ENCODE measurements at regions not wholly inside any gene's neighbourhood (a gene's known extent, or its start where the extent isn't known, plus 50 kb on each side); places are given as distances from the start of the nearest gene placed in this dataset.
"Not testable (repeated sequence)": the region's sequence is repeated elsewhere in the genome, so short reads cannot be mapped to it uniquely, and the experiment has no call there.

DNA sequence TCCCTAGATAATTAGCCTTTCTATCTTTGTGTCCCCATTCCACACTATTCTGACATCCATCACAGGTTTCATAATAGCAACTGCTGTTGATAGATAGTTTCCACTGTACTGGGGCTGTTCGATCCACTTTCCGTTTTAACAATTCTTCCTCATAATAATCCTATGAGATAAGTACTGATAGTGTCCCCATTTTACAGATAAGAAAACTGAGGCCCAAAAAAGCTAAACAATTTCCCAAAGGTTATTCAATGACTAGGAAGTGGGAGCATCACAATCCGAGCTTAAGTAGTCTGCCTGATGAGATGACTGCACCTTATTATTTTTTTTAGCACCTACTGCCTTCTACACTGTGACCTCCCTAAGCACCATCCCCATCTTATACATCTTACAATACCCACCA lies 569.2 kb downstream of the STK39 start:
- DNase-seq (ENCODE audit: low spot score): no peak

DNA sequence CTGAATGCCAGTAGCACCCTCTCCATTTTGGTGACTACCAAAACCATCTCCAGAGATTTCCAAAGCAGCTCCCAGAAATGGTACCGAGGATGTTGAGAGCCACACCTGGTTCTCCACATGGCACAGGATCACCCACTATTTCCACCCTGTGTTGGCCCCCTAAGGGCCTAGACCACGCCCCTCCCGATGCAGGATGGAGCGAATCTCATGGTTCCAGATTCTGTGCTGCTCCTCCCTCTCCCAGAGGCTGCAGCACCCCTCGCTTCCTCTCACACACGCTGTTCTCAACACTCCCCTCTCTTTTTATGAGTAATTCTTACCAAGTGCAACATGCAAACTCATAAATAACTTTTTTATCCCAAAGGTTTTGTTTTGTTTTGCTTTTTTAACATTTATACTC lies 571.5 kb downstream of the STK39 start:
- no peak for DNase-seq (ENCODE audit: low spot score)

DNA sequence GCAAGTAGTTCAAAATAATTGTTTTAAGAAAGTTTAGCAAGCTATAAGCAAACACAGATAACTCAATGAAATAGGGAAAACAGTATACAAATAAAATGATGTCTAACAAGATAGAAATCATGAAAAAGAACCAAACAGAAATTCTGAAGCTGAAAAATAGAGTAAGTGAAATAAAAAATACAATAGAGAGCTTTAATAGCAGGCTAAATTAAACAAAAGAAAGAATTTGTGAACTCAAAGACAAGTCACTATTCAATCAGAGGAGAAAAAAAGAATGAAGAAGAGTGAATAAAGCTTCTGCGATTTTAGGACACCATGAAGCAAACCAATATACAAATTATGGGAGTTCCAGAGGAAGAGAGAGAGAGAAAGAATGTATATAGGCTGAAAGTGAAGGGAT lies 576.8 kb downstream of the STK39 start:
- no peak for DNase-seq (ENCODE audit: low spot score)

DNA sequence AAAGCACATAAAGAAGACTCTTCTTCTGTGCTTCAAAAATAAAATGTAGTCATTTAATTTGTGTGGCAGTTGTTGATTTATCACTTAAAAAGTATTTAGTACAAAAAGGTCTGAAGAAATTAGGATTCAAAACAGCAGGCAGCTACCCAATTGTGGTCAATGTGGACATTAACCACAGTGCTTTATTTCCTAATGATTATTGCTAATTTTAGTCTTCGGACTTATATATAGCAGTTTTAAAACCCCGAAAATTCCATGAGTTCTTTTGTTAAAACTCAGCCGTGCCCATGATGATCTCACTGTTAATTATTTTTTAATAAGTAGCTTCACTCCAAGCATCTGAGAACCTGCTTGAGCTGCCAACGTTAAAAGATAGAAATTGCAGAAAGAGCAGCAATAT lies 594.3 kb downstream of the STK39 start:
- no peak for DNase-seq (ENCODE audit: low spot score)

DNA sequence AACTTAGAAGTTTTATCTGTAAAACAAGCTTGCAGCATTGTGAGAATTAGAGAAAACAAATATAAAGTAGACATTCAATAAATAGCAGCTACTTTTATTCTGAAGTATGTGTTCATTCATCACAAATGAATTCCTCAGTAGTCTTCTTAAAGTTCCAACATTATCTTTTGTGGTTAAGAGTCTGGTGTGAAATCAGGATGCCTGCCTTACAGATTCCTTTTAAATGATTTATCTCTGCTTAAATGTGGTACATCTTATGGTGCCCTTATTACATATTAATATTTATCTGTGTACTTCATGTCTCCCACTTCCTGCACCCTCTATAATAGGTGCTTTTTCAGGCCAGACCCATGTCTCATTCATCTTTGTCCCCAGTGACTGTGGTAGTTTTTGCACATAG lies 595.0 kb downstream of the STK39 start:
- no peak for DNase-seq (ENCODE audit: low spot score)

DNA sequence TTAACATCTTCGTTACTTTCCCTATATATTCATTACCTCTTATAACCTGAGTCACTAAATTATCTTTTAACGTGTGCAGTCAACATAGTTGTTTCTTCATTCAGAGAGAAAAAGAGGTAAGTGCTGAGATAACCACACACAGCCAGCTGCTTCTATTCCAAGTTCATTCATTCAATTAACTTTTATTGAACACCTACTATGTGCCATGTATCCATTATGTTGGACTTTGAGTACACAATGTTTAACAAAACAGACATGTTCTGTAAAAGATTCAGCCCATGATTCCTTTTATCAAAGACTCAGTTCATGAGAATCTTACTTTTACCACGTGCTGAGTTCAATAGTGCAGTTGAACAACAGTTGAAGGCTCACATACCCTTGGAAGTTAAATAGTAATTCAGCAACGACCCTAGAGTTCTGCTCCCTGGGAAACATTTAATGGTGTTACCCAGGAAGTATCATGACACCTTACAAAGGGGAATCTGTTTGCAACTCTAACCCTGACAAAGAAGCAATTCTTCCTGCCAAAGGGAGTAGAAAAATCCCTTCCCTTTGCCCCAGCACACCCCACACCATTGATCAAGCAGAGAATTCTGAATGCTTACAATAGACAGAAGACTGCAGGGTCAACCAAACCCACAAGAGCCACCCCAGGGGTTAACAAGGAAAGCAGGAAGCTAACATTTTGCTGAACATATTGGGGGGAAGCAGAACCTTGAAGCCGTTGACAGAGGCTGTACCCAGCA lies 595.8 kb downstream of the STK39 start:
- DNase-seq (ENCODE audit: low spot score): no peak

DNA sequence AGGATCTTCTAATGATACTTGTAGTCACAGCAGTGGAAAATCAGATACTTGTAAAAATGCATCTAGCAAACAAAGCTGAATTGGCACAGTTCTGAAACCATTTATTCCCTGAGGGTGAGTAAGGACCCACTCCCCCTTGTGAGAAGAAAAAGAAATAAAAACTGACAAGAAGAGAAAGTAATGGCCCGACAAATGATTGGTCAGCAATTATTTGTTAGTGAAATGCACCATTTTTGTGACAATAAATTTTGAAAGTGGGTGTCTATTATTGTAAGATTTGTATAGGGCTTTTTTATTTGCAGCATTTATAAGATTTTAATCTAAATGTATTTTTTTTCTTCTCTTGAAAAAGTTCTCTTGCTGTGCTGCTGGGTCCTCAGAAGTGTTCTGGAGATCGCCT lies 600.8 kb downstream of the STK39 start:
- no peak for DNase-seq (ENCODE audit: low spot score)

DNA sequence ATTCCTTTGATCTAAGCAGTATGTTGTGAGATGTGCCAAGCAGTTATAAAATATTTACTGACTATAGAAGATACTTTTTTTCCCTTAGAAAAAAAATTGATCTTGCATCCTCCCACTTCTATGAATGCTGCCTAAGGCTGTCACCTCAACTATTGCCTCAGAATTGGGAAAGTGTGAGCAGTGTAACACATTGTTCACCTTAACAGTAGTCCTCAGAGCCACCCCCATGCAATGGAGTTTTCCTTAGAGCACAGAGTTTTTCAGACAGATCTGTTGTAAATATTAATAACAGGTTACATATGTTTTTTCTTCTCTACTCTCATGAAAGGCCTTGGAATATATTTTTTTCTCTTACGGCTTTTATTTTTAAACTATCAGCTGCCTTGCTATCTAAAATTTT lies 607.3 kb downstream of the STK39 start:
- DNase-seq (ENCODE audit: low spot score): no peak

DNA sequence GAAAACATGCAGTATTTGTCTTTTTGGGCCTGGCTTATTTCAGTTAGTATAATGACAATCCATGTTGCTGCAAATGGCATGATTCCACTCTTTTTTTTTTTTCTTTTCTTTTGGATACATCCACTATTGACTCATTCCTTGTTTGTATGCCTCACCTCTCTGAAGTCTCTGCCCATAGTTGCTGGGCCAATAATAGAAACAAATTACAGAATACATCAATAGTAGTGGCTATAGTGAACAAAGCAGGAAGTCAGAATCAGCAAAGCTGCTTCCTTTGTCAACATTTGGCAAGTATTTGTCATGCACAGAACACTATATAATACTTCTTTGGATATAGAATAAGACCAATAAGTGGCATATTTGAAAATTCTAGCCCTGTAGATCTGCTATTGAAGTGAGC lies 609.7 kb downstream of the STK39 start:
- no peak for DNase-seq (ENCODE audit: low spot score)

DNA sequence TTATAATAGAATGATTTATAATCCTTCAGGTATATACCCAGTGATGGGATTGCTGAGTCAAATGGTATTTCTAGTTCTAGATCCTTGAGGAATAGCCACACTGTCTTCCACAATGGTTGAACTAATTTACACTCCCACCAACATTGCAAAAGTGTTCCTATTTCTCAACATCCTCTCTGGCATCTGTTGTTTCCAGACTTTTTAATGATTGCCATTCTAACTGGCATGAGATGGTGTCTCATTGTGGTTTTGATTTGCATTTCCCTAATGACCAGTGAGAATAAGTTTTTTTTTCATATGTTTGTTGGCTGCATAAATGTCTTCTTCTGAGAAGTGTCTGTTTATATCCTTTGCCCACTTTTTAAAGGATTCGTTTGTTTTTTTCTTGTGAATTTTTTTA lies 615.1 kb downstream of the STK39 start:
- DNase-seq (ENCODE audit: low spot score): not testable (repeated sequence)

DNA sequence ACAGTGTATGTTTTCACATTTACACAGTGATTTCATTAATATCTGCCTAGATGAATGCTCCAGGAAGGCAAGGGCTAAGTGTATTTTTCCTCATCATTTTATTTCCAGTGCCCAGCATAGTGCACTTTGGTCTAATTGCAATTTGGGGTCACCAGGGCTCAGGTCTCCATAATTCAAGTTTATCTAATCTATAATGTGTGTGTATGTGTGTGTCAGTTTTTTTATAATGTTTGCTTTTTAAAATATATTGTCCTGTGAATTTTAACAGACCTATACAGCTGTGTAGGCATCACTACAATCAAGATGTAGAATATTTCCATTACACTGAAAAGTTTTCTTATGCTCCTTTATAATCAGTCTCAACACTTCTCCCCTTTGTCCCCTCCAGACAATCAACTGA lies 620.4 kb downstream of the STK39 start:
- DNase-seq (ENCODE audit: low spot score): no peak

DNA sequence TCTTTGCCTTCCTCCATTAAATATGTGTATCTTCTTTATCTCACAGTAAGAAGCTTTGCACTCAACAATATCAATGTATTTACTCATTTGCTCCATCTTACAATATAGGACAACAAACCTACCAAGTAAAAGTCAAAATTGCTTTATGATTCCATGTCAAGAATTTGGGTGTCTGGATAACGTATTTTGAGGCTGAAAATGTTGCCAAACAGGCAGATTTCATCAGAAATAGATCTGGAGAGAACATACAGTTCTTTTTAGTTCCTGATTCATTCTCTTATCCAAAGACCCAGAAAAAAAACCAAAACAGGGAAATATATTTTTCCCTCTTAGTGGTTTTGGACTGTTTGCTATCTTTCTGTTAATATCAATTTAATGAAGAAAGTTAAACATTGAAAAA lies 621.1 kb downstream of the STK39 start:
- no peak for DNase-seq (ENCODE audit: low spot score)

DNA sequence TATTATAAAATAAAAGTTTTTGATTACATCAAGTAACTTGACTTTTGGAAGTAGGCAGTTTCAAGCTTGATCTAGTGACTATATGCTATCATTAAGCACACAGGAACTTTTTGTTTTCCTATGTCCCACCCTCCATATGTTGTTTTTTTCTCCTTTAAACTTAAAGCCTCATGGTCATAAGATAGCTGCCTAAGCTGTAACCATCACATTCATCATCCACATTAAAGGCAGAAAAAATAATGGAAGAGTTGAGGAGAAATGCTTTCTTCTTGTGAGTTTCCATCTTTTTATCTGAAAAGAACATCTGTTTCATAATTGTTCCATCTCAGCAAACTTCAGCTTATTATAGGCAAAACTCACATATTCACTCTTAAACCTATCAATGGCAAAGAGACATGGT lies 630.4 kb downstream of the STK39 start:
- no peak for DNase-seq (ENCODE audit: low spot score)

DNA sequence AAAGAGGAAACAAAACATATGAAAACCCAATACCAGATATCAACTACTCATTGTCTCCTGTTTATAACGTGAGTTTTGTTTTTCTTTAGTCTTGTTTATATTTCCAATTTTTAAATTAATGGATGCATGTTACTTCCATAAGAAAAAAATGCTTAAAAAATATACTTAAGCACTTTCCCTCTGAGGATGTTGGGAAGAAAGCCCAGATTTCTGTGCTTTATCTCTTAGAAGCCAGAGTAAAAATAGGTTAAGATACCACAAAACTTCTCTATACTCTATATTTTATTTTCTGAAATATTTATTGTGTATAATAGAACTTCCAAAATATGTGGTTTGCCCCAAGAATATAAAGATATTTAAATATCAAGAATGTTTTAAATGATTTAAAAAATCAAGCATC lies 633.9 kb downstream of the STK39 start:
- DNase-seq (ENCODE audit: low spot score): no peak

DNA sequence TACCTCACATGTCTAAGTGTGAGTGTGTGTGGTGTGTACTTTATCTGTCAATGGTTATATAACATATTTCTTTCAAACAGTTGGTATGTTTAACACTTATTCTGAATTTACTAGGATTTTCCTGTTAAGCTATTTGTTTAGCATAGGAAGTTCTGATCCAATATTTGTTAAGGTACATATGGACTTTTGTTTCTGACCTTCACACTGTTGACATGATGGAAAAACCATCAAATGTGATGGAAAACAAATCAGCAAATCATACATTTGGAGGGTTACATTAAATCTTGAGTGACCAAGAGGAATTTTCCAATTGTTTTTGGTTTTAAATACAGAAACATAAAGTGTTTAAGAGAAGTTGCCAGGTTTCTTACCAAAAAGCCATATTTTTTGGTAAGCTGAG lies 638.9 kb downstream of the STK39 start:
- DNase-seq (ENCODE audit: low spot score): no peak

DNA sequence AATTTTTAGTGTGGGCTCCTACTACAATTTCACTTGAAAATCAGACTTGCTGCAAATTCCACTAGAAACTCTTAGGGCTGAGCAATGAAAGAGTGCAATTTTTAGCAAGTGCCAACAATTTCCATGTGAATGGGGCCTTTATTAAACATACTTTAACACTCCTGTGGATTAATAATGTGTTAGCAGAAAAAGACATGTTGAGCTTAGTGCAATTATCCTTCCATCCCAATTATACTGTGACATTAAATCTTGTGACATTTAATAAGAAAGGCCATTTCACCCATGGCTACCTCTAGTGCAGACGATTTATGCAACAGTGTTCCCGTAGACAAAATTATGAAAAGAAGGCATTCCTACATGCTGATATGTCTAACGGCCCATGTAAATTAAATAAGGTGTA lies 639.7 kb downstream of the STK39 start:
- DNase-seq (ENCODE audit: low spot score): no peak

DNA sequence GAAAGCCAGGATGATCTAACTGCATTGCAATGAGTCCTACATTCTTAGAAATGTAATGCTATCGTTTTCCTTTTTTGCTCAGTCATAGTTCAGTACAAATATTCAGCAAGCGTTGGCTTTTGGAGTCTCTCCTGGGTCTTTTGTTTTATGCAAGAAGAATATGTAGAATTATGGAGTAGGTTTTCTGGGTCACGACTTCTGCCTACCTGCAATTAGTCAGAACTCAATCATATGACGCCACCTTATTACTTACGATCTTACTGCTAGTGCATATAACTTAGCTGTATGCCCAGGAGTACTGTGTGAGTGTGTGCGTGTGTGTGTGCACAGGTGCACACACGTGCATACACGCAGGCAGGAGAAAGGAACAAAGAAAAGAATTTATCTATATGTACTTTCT lies 640.2 kb downstream of the STK39 start:
- no peak for DNase-seq (ENCODE audit: low spot score)

DNA sequence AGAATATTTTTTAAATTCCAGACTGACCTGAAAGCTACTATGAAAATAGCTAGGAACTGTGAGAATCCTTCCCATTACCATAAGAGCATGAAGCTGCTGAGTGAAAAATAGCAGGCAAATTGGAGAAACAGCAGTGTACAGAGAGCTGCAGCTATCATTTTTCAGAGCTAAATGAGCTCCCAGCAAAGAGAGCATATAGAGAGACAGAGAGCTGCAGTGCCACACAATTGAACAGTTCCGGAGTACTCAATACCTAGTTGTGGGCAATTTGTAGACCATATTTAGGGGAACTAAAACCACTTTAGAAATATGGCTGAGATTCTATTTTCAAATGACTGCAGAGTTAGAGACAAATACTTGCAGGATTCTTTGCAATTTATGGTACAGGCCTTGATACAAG lies 645.3 kb downstream of the STK39 start:
- no peak for DNase-seq (ENCODE audit: low spot score)

DNA sequence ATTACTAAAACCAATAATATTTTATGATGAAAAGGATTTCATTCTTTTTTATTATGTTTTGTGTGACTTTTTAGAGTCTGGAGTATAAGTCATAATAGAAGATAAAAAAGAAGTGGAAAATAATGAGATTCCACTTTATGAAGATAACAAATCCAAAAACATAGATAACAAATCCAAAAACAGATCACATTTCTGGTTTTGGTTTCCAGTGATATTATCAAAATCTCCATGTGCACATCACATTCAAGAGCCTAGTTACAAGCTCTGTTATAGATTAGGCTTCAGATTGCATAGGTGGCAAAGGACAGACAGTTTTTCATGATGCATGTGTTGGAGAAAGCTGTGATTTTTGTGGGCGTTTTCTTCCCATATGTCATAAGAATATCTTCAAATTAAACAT lies 648.2 kb downstream of the STK39 start:
- no peak for DNase-seq (ENCODE audit: low spot score)

DNA sequence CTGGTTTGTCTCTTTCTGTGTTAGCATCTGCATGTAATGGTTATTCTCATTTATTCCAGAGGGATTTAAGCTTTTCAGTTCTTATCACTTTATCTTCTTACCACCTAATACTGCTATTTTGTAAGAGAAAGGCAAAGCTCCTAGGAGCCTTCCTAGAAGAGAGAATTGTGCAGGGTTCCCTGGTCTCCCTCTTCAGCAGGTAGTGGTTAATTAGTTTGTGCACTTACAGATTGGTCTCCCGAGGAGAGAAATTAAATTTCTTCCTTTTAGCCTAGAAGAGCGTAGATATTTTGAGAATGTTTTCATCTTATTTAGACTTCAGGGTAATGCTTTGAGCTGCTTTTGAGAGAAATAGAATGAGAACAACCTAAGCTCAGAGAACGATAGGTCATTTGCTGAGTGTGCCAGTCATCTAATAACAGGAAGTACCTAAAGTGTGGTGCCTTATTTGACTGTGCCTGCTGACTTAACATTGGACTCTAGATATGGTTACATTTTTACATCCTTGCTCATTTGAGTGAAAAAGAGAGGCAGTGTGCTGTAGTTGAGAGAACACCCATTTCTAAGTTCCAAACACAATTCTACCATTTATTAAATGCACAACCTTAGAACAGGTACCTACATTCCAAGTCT lies 651.4 kb downstream of the STK39 start:
- DNase-seq (ENCODE audit: low spot score): no peak

DNA sequence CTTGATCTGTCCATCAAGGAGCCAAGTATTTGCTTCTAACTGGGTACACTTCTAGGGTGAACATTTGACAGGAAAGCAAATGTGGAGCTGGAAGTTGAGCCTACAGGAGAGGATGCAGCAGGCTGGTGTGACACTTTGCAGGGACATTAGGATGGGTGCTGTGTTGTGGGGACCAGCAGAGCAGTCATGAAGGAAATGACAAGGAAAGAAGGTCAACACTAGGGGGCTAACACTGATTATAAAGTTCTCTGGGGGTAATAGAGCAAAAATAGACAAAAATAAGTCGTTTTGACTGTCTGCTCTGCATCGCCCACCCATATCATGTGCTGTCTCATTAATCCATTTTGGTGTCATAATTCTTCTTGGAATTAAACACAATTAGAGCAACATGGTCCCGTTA lies 652.4 kb downstream of the STK39 start:
- DNase-seq (ENCODE audit: low spot score): no peak

DNA sequence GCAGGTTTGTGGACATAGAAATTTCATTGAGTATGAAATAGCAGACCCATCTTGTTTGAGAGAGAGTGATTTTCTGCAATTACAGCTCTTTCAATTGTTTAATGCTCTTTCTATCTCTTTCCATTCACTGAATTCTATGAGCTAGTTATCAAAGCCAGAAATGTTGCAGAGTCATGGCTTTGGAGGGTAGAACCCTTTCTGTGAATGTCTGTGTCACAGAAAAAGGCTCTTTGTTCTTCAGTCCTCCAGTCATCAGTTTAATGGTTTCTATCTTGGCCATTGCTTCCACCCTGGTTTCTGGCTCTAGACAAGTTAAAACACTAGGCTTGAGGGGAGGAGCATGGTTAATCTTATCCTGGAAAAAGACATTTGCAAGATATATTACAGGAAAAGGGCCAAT lies 655.0 kb downstream of the STK39 start:
- DNase-seq (ENCODE audit: low spot score): no peak

DNA sequence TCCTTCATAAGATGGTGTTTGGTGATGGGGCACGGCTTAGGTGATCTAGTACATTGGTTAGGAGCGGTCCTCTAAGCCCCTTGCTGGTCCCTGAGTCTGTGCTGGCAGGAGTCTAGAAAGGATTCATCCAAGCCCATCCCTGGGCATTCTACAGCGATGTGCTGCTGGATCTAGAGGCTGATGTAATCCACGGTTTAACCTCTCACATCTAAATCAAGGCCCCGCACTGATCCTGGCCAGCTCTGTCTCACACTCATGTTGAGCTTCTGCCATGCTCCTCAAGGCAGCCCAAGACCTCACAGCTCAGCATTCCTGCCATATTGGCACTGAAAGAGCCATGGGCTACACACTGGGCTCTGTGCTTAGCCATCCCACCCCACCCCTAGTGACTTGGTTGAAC lies 664.8 kb downstream of the STK39 start:
- no peak for DNase-seq (ENCODE audit: low spot score)

DNA sequence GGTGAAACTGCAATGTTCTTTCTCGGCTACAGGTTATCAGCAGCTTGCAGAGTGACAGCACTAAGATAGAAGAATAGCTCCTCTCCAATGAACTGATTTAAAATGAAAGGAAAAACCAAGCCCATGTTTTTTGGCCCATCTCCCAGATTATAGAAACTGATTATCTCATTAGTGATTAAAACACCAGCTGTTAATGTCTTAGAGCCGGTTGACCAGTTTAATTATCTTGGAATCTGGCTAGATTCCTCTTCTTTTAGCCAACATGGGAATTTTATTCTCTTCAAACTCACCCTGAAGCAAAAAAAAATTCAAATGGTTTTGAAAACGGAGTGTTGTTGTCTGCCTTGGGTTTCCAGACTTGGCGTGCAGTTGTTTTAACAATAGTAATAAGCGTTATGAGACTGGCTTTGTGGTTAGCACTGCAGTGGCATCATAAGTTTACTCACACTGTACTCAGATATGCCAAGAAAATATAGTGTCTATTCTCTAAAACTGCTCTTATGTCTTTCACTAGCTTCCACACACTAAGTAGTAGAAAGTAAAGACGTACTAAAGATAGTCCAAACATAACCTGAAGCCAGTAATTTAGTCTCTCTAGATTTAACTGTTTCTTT lies 665.3 kb downstream of the STK39 start:
- DNase-seq (ENCODE audit: low spot score): no peak

All from LoVo (cell line).